Fibroblast of skin of scalp (primary cell): ENCODE measurements at regions not wholly inside any gene's neighbourhood (a gene's known extent, or its start where the extent isn't known, plus 50 kb on each side); places are given as distances from the start of the nearest gene placed in this dataset.

Source experiments
- DNase-seq: peaks from one replicate; pipeline ENCODE4 v3.0.0-alpha.2; 2013

GRCh38 chr13:77422724-77423123 lies 95.8 kb upstream of the MYCBP2 start:
- DNase-seq = no peak

GRCh38 chr13:77417897-77418296 lies 91.0 kb upstream of the MYCBP2 start:
- no peak for DNase-seq

DNA sequence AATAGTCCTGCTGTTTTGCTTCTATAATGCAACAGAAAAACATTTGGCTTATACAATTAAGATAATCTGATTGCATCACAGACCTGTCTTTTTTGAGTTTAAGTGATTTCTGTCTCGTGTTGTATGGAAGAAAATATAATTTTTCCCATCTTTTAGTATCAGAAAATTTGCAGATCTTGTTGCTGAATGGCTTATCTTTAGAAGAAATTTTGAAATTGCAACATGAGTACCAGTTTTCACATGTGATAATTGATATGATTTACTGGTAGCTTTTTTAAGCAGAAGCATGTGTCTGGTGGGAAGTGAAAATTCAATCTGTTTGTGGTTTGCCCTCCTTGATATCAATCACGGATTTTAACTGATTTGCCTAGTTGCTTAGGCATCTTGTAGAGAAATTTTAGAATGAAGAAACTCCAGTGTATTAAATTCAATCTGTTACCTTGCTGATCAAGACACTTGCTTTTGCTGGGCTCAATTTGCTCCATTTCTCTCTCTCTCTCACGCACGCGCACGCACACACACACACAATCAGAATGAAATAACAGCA lies 89.8 kb upstream of the MYCBP2 start:
- no peak for DNase-seq

DNA sequence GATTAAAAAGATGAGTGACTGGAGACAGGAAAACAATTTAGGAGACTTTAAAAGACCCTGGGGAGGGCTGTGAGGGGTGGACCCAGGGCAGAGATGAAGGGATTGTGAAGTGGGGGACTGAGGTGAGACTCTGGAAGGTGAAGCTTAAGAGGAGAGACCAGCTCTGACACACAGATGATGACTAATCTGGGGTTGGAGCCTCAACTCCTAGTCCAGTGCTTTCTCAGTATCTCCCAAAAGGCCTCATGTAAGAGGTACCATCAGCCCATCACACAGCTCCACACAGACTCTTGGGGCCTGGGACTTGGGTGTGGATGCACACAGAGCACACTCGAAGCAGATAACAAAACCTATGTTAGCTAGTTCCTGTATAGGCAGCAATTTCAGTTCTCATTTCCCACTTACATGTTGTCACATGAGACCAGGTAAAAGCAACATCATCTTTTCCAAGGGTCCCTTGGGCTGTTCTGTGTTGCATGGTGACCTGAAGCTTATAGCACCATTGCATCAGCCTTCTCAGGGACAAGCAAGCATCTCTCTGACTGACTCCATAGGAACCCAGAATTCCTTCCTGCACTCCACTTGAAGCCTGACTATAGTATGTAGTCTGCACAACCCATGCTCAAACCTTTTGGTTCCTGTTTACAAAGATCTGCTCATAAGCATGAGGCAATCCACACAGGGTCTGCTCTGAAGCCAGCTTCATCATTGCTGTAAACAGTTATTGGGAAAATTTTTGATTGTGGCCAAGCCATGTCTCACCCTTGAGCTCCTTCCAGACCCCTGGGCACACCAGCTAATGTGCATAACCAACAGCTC lies 88.6 kb upstream of the MYCBP2 start:
- DNase-seq = no peak

- no peak for DNase-seq
These were observed 86.0 kb upstream of the MYCBP2 start for GRCh38 chr13:77412860-77413259.

GRCh38 chr13:77412116-77412635 lies 85.3 kb upstream of the MYCBP2 start:
- DNase-seq = no peak

GRCh38 chr13:77409412-77409811 lies 82.5 kb upstream of the MYCBP2 start:
- no peak for DNase-seq

DNA sequence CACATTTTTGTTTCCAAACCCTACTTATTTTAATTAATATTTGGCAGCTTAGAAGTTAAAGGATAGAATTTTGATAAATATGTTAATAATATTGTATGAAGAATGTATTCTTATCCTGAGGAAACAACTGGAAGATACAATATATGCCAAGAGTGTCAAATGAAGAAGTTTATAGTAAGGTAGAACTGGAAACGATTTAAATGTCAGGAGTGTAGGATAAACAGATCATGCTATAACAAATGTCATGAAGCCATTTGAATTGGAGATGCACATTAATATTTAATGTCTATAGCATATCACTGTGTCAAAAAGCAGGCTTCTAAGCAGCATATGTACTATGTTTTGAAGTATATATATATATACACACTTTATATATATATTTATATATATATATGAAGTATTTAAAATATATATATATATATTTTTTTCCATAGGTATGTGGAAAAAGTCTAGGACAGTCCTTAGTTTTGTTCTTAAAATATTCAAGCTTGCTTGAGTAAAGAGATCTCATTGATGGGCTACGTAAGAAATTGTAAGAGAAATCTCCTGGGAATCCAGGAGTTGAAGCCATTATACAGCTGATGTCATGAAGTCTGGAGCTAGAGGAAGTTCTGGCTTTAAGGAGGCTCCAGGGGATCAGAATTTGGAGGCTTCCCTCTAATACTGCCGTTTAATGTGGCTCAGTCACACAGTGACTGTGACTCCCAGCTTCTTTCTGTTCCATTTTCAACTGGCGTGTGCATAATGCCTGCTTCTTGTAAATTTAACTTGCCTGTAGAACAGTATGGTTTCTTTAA lies 79.9 kb upstream of the MYCBP2 start:
- no peak for DNase-seq

DNA sequence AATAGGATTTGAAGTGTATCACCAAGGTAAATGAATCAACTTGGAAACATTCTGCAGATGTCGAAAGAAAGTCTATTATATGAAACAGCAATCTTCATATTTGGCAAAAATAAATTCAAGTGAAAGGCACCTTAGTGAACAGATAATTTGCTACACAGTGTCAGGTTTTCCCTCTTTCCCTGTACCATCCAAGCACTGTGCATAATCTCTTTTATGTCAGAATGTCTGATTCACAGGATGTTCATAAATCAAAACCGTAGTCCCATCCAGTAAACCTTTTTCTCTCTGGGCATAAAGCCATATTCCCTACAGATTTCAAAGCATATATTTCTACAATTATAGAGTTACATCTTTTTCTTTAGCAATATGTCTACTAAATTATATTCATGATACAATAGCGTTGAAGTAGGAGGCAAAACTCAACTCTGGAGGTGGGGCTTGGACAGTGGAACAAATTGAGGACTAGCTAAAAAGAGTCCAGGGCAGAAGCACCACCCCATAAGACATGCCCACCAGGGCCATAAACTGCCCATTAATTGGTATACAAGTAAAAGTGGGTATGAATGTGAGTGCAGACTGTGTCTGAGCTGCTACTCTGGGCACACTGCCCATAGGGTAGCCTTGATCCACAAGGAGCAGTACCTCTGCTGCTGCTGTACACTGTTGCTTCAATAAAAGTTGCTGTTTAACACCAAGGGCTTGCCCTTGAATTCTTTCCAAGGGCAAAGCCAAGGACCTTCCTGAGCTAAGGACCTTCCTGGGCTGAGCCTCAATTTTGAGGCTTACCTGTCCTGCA lies 72.1 kb upstream of the MYCBP2 start:
- DNase-seq = no peak

GRCh38 chr13:77397636-77398035 lies 70.7 kb upstream of the MYCBP2 start:
- DNase-seq = peak; percentile 58

- no peak for DNase-seq
These were observed 64.6 kb upstream of the MYCBP2 start for GRCh38 chr13:77391475-77391874.

DNA sequence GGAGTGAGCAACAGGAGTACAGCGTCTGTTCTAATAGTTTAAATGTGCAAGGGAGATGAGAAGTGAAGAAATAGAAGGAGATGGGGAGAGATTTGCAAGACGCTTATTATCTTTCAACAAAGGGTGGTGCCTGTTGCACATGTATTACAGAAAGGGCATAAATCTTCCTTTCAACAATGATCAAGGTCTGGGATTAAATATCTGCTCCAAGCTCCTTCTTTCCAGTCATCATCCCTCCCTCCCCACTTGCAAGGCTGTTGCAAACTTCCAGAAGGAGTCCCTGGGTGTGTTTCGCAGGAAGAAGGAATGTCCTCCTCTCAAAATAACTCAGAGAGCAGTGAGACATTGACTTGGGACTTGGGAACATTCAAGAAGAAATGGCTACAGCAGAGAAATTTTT lies 63.5 kb upstream of the MYCBP2 start:
- no peak for DNase-seq

- no peak for DNase-seq
These were observed 62.7 kb upstream of the MYCBP2 start for GRCh38 chr13:77389625-77390000.

- no peak for DNase-seq
These were observed 62.2 kb upstream of the MYCBP2 start for GRCh38 chr13:77388944-77389624.

GRCh38 chr13:77387607-77388200 lies 60.8 kb upstream of the MYCBP2 start:
- no peak for DNase-seq

DNA sequence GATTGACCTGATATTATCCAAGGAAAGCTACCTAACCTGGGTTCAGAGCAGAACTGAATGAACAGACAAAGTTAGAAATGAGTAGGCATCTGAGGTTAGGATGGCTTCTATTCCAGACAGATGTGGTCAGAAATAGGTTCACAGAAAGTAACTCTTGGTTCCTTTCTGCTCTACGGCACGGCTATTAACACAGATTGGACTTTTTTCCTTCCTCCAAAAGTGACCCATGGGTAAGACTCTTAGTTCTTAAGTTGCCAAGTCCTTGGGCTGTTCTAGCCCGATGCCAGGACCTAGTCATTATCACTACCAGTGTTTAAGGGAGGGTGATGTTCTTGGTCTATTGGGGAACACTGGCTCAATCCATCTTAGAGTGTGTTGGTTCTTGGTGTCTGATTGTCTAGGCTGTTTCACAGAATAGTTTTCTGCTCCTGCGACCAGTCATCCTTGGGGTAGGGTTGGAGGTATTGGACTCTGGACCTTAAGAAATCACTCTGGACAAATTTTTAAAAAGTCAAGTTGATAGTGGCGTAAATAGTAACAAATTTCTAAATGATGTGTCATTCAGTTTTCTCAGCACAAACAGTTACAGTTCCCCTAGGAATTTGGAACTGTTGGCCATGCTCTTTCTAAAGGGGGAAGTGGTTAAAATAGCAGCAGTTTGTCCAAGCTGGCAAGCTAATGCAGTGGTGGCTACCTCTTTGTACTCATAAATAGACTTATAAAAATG lies 60.1 kb upstream of the MYCBP2 start:
- DNase-seq = peak; percentile 85

DNA sequence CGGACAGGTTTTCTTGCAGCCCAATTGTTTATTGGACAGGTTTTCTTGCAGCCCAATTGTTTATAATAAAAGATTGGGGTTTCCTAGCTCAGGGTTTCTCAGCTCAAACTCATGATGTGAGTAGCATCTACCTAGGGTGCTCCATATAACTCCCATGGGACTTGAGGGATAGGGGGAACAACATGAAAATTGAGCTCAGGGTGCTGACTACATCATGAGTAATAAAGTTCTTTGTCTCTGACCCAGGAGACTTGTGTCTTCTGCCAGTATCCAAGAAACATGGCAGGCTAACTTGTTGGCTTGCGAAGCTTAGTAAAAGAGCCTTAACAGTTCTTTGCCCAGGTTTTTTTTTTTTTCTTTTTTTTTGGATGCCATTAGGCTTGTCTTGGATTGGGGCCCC lies 59.2 kb upstream of the MYCBP2 start:
- no peak for DNase-seq

GRCh38 chr13:77384999-77385398 lies 58.1 kb upstream of the MYCBP2 start:
- peak; percentile 50 for DNase-seq

DNA sequence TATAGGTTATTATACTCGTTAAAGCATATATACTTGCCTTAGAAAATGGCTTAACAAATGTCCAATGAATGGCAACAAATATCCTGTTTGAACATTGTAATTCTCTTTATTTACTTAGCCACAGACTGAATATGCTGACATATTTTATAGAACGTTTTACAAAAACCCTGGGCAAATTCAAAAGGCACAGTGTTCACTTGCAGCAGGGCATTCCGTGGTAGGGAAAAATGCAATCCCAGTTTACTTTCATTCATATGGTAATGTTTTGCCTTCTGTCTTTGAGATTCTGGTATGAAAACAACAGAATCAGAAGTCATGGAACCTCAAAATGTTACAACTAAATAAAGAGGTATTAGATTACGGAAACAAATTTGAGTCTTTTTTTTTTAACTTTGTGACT lies 56.2 kb upstream of the MYCBP2 start:
- DNase-seq = no peak

GRCh38 chr13:77381059-77381458 lies 54.2 kb upstream of the MYCBP2 start:
- DNase-seq = no peak

DNA sequence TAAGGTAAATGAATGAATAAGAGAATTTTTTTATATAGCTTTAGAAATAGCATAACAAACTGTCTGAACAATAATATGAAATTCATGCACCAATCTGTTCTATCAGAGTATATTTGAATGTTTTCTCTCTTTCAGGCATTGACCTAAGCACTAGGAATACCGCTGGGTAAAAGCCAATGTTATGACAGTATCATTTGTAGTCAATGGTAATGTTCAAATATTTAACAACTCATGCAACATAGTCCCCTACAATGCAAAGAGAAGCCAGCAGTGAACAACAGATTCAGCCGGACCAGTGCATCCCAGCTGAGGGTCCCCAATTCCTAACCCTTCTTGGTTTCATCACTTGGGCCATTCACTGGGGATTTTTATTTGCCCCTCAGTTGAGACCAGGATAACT lies 52.6 kb upstream of the MYCBP2 start:
- no peak for DNase-seq
